H9 (cell line): ENCODE measurements at regions not wholly inside any gene's neighbourhood (a gene's known extent, or its start where the extent isn't known, plus 50 kb on each side); places are given as distances from the start of the nearest gene placed in this dataset.

Experiments
- DNase-seq: peaks from one replicate; pipeline ENCODE4 v3.0.0-alpha.2; 2017
- H2AFZ ChIP-seq: one replicate; pipeline ENCODE4 v1.6.1; 2013; ENCODE audit warnings: mild to moderate bottlenecking, low read length, control low read depth, moderate library complexity
- H2AK5ac ChIP-seq: 2 replicates; pipeline ENCODE4 v1.6.1; 2013; ENCODE audit warnings: low read length, control low read depth, mixed read lengths; ENCODE audit not compliant: insufficient read length
- H2BK120ac ChIP-seq: one replicate; pipeline ENCODE4 v1.6.1; 2013; ENCODE audit warnings: low read depth, mild to moderate bottlenecking, low read length, control low read depth, inconsistent platforms; ENCODE audit not compliant: poor library complexity, severe bottlenecking
- H2BK12ac ChIP-seq: 2 replicates; pipeline ENCODE4 v1.6.1; 2013; ENCODE audit warnings: low read length, control low read depth, mixed read lengths, low read depth; ENCODE audit not compliant: insufficient read length
- H2BK15ac ChIP-seq: 2 replicates; pipeline ENCODE4 v1.6.1; 2013; ENCODE audit warnings: low read depth, low read length, control low read depth
- H2BK20ac ChIP-seq: one replicate; pipeline ENCODE4 v1.6.1; 2013; ENCODE audit warnings: low read depth, mild to moderate bottlenecking, low read length, control low read depth, inconsistent platforms; ENCODE audit not compliant: poor library complexity, severe bottlenecking
- H2BK5ac ChIP-seq: 2 replicates; pipeline ENCODE4 v1.6.1; 2013; ENCODE audit warnings: low read length, control low read depth, mixed read lengths; ENCODE audit not compliant: insufficient read length
- H3K14ac ChIP-seq: 2 replicates; pipeline ENCODE4 v1.6.1; 2013; ENCODE audit warnings: low read length, control low read depth; ENCODE audit not compliant: insufficient read depth
- H3K18ac ChIP-seq: 2 replicates; pipeline ENCODE4 v1.6.1; 2013; ENCODE audit warnings: low read depth, mild to moderate bottlenecking, mixed read lengths, low read length, control low read depth; ENCODE audit not compliant: insufficient read length
- H3K23ac ChIP-seq: 2 replicates; pipeline ENCODE4 v1.6.1; 2013; ENCODE audit warnings: low read length, control low read depth, mixed read lengths, low read depth; ENCODE audit not compliant: insufficient read length
- H3K23me2 ChIP-seq: 2 replicates; pipeline ENCODE4 v1.6.1; 2013; ENCODE audit warnings: low read depth, mild to moderate bottlenecking, mixed read lengths, low read length, control low read depth; ENCODE audit not compliant: insufficient read length, poor library complexity, severe bottlenecking
- H3K27ac ChIP-seq: 2 replicates; pipeline ENCODE4 v1.5.1; 2013; ENCODE audit warnings: low read length, control low read depth, mixed read lengths, low read depth; ENCODE audit not compliant: insufficient read length
- H3K27me3 ChIP-seq: 2 replicates; pipeline ENCODE4 v1.6.1; 2013; ENCODE audit warnings: low read length, control low read depth, inconsistent platforms; ENCODE audit not compliant: insufficient read depth
- H3K4ac ChIP-seq: 2 replicates; pipeline ENCODE4 v1.6.1; 2013; ENCODE audit warnings: low read depth, mild to moderate bottlenecking, control low read depth, inconsistent platforms, low read length, moderate library complexity
- H3K4me1 ChIP-seq: 2 replicates; pipeline ENCODE4 v1.6.1; 2013; ENCODE audit warnings: low read length, control low read depth, inconsistent platforms; ENCODE audit not compliant: insufficient read depth
- H3K4me2 ChIP-seq: 2 replicates; pipeline ENCODE4 v1.6.1; 2013; ENCODE audit warnings: low read length, control low read depth, mixed read lengths; ENCODE audit not compliant: insufficient read length, insufficient read depth
- H3K56ac ChIP-seq: 2 replicates; pipeline ENCODE4 v1.6.1; 2013; ENCODE audit warnings: low read depth, mild to moderate bottlenecking, mixed read lengths, low read length, control low read depth; ENCODE audit not compliant: insufficient read length
- H3K79me1 ChIP-seq: 2 replicates; pipeline ENCODE4 v1.6.1; 2013; ENCODE audit warnings: low read depth, mild to moderate bottlenecking, moderate library complexity, low read length, control low read depth, inconsistent platforms; ENCODE audit not compliant: insufficient read depth, poor library complexity, severe bottlenecking
- H3K79me2 ChIP-seq: 2 replicates; pipeline ENCODE4 v1.6.1; 2013; ENCODE audit warnings: low read length, control low read depth, inconsistent platforms; ENCODE audit not compliant: insufficient read depth
- H3K9ac ChIP-seq: 2 replicates; pipeline ENCODE4 v1.6.1; 2013; ENCODE audit warnings: low read length, control low read depth, mixed read lengths; ENCODE audit not compliant: insufficient read length; ENCODE audit errors: extremely low read depth
- H3K9me3 ChIP-seq: one replicate; pipeline ENCODE4 v1.6.1; 2013; ENCODE audit warnings: low read depth, low read length, inconsistent platforms; ENCODE audit not compliant: control insufficient read depth
- H3T11ph ChIP-seq: one replicate; pipeline ENCODE4 v1.6.1; 2013; ENCODE audit warnings: mild to moderate bottlenecking, low read length, control low read depth, inconsistent platforms
- H4K20me1 ChIP-seq: one replicate; pipeline ENCODE4 v1.6.1; 2013; ENCODE audit not compliant: control insufficient read depth, insufficient read length, insufficient read depth
- H4K5ac ChIP-seq: 2 replicates; pipeline ENCODE4 v1.6.1; 2013; ENCODE audit warnings: low read depth, mild to moderate bottlenecking, mixed read lengths, low read length, control low read depth; ENCODE audit not compliant: insufficient read length
- H4K8ac ChIP-seq: replicated peaks from 2 replicates; pipeline ENCODE4 v1.6.1; 2013; ENCODE audit warnings: low read length, control low read depth, mixed read lengths, low read depth; ENCODE audit not compliant: insufficient read length
- H4K91ac ChIP-seq: 2 replicates; pipeline ENCODE4 v1.6.1; 2013; ENCODE audit warnings: low read depth, mild to moderate bottlenecking, moderate library complexity, mixed read lengths, low read length, control low read depth; ENCODE audit not compliant: insufficient read length
- H3K27ac Mint-ChIP-seq, 3 experiments: 2 replicates in 2 of 3; 3 replicates in 1 of 3; pipeline ENCODE4 v1.8.0; 2020 to 2021; ENCODE audit warnings: mixed read lengths in 3 of 3, mild to moderate bottlenecking in 1 of 3, moderate library complexity in 1 of 3
- H3K27me3 Mint-ChIP-seq: 2 replicates; pipeline ENCODE4 v1.8.0; 2021; ENCODE audit warnings: low read depth, mild to moderate bottlenecking, moderate library complexity, mixed read lengths
- H3K36me3 Mint-ChIP-seq, 3 experiments: 2 replicates in 2 of 3; 3 replicates in 1 of 3; pipeline ENCODE4 v1.8.0; 2020 to 2021; ENCODE audit warnings: low read depth in 3 of 3, mixed read lengths in 3 of 3; ENCODE audit not compliant: insufficient read depth in 1 of 3
- H3K4me1 Mint-ChIP-seq, 2 experiments: 2 replicates each; pipeline ENCODE4 v1.8.0; 2020; ENCODE audit warnings: mixed read lengths in 2 of 2
- H3K4me3 Mint-ChIP-seq, 2 experiments: 2 replicates in 1 of 2; 3 replicates in 1 of 2; pipeline ENCODE4 v1.8.0; 2020 to 2021; ENCODE audit warnings: mild to moderate bottlenecking in 2 of 2, mixed read lengths in 2 of 2, moderate library complexity in 1 of 2
- H3K9me3 Mint-ChIP-seq, 2 experiments: 2 replicates in 1 of 2; 3 replicates in 1 of 2; pipeline ENCODE4 v1.8.0; 2020; ENCODE audit warnings: mild to moderate bottlenecking in 2 of 2, mixed read lengths in 2 of 2, moderate library complexity in 1 of 2
- CTCF ChIP-seq: fragments of 200-600 bp; sonication (generic); conservative IDR thresholded peaks from 3 replicates; pipeline ENCODE4 v1.8.0; 2021; ENCODE audit warnings: antibody characterized with exemption, mild to moderate bottlenecking
- WGBS: extraction: QIAGEN DNeasy Blood & Tissue Kit; methylation state at CpG from one replicate; pipeline ENCODE4 v1.1.7; 2013; ENCODE audit warnings: missing lambda C conversion rate, low lambda C conversion rate, mixed read lengths; ENCODE audit not compliant: insufficient read length; ENCODE audit errors: extremely low coverage; 5-methylcytosine and 5-hydroxymethylcytosine counted together

GRCh38 chr13:56865416-56865815 is 275.3 kb upstream of the PRR20A start:
- Histone ChIP-seq H4K20me1 (no peaks in the 10 kb centered on the region), H2BK120ac (no peak overlapping the region), H3K56ac (no peak overlapping the region), H3K9me3 (no peaks in the 10 kb centered on the region), H4K8ac (no peak overlapping the region), H3K4me2 (no peak overlapping the region), H3K27me3 (no peaks in the 10 kb centered on the region), H3K9ac (no peak overlapping the region), H3K79me2 (no peaks in the 10 kb centered on the region), H3K23ac (no peak overlapping the region), H3K4me1 (no peaks in the 10 kb centered on the region), H3K79me1 (no peaks in the 10 kb centered on the region), H4K91ac (no peak overlapping the region), H3K23me2 (no peaks in the 10 kb centered on the region), H4K5ac (no peak overlapping the region), H3K18ac (no peak overlapping the region), H2BK5ac (no peak overlapping the region), H2BK20ac (no peak overlapping the region), H3K4ac (no peak overlapping the region), H2BK15ac (no peak overlapping the region), H2AFZ (no peak overlapping the region), H3K27ac (no peak overlapping the region), H2BK12ac (no peak overlapping the region), H3K14ac (no peak overlapping the region), H3T11ph (no peak overlapping the region), H2AK5ac (no peak overlapping the region)
- no CpG with 5 or more reads among the region's 1 CpG for WGBS
- H3K36me3 Mint-ChIP-seq, result no peaks in the 10 kb centered on the region
- H3K4me1 Mint-ChIP-seq, result peaks cover 2 to 4% of the 10 kb centered on the region in 2 experiments; a peak in 2 of 4 replicates
- no peak for DNase-seq
- H3K4me3 Mint-ChIP-seq, result no peak overlapping the region
- no peak for TF ChIP-seq CTCF
- no peaks in the 10 kb centered on the region; the same call in 1 of the 2 replicates for H3K27me3 Mint-ChIP-seq
- no peak overlapping the region for H3K27ac Mint-ChIP-seq
- H3K9me3 Mint-ChIP-seq, result no peaks in the 10 kb centered on the region
